Activated CD4-positive, alpha-beta memory T cell treated with anti-CD3 and anti-CD28 coated beads for 36 hours (primary cell): ENCODE measurements at regions not wholly inside any gene's neighbourhood (a gene's known extent, or its start where the extent isn't known, plus 50 kb on each side); places are given as distances from the start of the nearest gene placed in this dataset.

Experiments
- CTCF ChIA-PET: fragments of 350-600 bp; sonication (Branson Sonifier 250); formaldehyde crosslinking; loops from one replicate; lab custom pipeline; 2021; ENCODE audit warnings: antibody characterized with exemption, inconsistent platforms; lab: Charles Lee
- POLR2A ChIA-PET: fragments of 350-600 bp; sonication (Branson Sonifier 250); formaldehyde crosslinking; loops from one replicate; lab custom pipeline; 2021; ENCODE audit warnings: antibody characterized with exemption; lab: Charles Lee
- DNase-seq: peaks from one replicate; pipeline ENCODE4 v3.0.0-alpha.2; 2020
- H3K27ac Mint-ChIP-seq: one replicate; pipeline ENCODE4 v1.8.0; 2021; ENCODE audit warnings: mixed read lengths
- H3K27me3 Mint-ChIP-seq: one replicate; pipeline ENCODE4 v1.8.0; 2021; ENCODE audit warnings: mixed read lengths
- H3K36me3 Mint-ChIP-seq: one replicate; pipeline ENCODE4 v1.8.0; 2021; ENCODE audit warnings: mixed read lengths
- H3K4me1 Mint-ChIP-seq: one replicate; pipeline ENCODE4 v1.8.0; 2021; ENCODE audit warnings: low read depth, mixed read lengths
- H3K4me3 Mint-ChIP-seq: one replicate; pipeline ENCODE4 v1.8.0; 2021; ENCODE audit warnings: mild to moderate bottlenecking, mixed read lengths
- H3K9me3 Mint-ChIP-seq: one replicate; pipeline ENCODE4 v1.8.0; 2021; ENCODE audit warnings: mixed read lengths
- intact Hi-C: fragments of 100-400 bp; cut with micrococcal nuclease; formaldehyde crosslinking; loops from one replicate; pipeline ENCODE4 v1.15.1; 2023

DNA sequence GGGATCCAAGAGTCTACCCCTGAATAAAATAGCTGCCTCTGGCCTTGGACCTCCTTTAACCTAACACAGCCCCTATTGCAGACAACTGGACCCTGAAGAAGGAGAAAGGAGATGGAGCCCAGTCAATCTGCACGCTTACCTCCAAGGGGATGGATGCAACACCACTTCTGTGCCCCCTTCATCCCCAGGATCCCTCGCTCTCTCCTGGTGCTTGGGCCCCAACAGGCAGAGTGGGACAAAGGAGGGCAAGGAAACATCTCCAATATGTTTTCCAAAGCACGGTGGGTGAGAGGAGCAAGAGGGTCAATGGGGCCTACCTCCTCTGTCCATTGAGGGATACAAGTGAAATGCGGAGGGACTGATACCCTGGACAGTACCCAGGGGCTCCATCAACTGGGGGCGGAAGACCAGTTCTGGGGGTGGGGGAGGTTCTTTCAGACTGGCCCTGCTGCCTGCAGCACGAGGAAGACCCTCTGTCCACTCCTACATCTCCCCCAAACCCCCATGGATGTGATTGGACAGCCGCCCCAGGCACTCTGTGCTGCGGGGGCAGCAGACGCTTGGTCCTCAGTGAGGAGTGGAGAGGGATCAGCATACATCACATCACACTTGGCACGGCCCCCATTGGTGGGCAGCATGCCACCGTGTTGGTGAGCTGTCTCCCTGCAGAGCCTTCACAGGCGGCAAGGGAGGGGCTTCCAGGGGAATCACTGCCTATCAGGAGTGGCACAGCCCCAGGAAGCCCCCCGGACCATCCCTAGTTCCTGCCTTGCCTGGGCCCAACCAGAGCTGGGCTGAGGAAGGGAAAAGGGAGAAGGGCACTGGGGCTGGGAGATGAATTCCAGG is 70.6 kb downstream of the MRPL14 start:
- CTCF ChIA-PET: no interaction called here
- Mint-ChIP-seq H3K36me3 (no peaks in the 10 kb centered on the region), H3K4me1 (peaks cover 5% of the 10 kb centered on the region), H3K27me3 (peaks cover 4% of the 10 kb centered on the region), H3K9me3 (peaks cover 9% of the 10 kb centered on the region), H3K27ac (no peak overlapping the region), H3K4me3 (no peak overlapping the region)
- intact Hi-C loops: no loop called here
- POLR2A ChIA-PET: no interaction called here
- DNase-seq: no peak

DNA sequence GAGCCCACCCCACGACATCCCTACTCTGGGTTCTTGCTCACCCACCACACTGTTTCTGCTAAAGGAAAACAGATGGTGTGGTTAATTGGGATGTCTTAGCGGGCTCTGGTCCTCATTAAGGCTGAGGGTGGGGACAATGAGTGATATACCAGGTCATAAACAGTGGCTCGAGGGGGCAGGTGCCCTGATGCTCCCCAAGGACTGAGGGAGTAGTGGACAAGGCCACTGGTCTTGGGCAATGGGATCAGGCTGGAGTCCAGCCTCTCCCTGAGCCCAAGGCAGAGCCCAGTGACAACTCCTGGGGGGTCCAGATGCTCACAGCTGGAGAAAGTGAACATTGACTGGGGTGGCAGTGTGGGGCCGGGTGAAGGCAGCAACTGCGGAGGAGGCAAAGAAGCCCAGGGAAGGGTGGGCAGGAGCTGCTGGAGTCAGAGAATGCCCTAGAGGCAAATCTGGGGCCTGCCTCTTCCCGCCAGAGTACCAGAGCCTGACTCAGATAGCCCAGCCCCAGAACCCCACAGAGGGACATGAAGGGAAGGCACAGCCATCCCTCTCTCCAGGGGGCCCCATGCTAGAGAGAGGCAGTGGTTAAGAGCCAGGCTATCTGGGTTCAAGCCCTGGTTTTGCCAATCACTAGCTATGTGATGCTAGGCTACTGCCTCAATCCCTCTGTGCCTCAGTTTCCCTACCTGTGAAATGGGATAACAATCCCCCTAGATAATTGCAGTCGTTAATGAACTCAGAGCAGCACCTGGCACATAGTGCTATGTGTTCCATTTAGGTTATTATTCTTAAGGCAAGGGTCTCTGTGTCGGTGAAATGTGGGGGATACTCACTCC is 72.3 kb downstream of the MRPL14 start:
- H3K4me1 Mint-ChIP-seq: peaks cover 5% of the 10 kb centered on the region
- peaks cover 2% of the 10 kb centered on the region for H3K27me3 Mint-ChIP-seq
- no peaks in the 10 kb centered on the region for H3K36me3 Mint-ChIP-seq
- intact Hi-C loops: no loop called here
- no peak for DNase-seq
- CTCF ChIA-PET: no interaction called here
- peaks cover 7% of the 10 kb centered on the region for H3K9me3 Mint-ChIP-seq
- no peak overlapping the region for H3K4me3 Mint-ChIP-seq
- POLR2A ChIA-PET: no interaction called here
- H3K27ac Mint-ChIP-seq: no peak overlapping the region

- H3K27ac Mint-ChIP-seq: no peak overlapping the region
- CTCF ChIA-PET: interaction anchor here (0.8 kb wide), 1 partner anchor 17 kb away, joined by 4 read pairs; no protein-coding TSS in a partner anchor
- H3K4me3 Mint-ChIP-seq: no peak overlapping the region
- H3K9me3 Mint-ChIP-seq: no peaks in the 10 kb centered on the region
- no peak for DNase-seq
- H3K4me1 Mint-ChIP-seq: peaks cover 7% of the 10 kb centered on the region
- no peaks in the 10 kb centered on the region for H3K27me3 Mint-ChIP-seq
- intact Hi-C loops: no loop called here
- POLR2A ChIA-PET: no interaction called here
- H3K36me3 Mint-ChIP-seq: no peaks in the 10 kb centered on the region
Observed at GRCh38 chr6:44053760-44054556, 73.3 kb downstream of the MRPL14 start.

DNA sequence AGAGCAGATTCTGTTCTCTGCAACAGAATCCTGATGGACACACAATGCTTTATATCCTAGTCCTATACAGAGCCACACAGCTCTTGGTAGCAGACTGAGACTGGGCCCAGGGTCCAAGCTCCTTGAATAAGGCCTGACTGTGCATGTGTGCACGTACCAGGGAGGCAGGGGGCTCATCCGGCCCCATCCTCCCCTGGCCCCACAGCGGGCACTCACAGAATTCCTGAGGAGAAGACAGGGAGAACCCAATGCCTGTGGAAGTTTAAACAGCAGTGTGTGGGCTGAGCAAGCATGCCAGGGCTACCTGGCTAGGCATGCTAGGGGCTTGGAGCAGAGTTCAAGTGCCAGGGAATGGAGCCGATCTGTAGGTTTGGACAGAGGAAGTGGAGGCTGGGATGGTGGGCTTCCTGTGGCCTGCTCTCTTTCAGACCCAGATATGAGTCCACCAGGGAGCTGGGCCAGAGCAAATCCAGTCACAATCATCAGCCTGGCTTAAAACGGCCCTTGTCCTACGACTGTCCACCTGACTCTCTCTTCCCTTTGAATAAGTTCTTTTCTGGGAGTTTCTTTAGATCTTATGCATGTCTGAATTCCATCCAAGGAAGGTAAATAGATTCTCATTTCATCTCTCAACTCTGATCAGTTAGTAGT is 74.0 kb downstream of the MRPL14 start:
- Mint-ChIP-seq H3K27me3 (no peaks in the 10 kb centered on the region), H3K4me1 (peaks cover 5% of the 10 kb centered on the region), H3K4me3 (no peak overlapping the region), H3K9me3 (no peaks in the 10 kb centered on the region), H3K27ac (no peak overlapping the region), H3K36me3 (no peaks in the 10 kb centered on the region)
- CTCF ChIA-PET: interaction anchor here (0.8 to 1.7 kb wide), 3 partner anchors 10 to 27 kb away, joined by 3 to 8 read pairs (median 4); no protein-coding TSS in a partner anchor
- intact Hi-C loops: no loop called here
- POLR2A ChIA-PET: interaction anchor here (1.0 kb wide), 1 partner anchor 15 kb away, joined by 3 read pairs; no protein-coding TSS in a partner anchor
- no peak for DNase-seq

DNA sequence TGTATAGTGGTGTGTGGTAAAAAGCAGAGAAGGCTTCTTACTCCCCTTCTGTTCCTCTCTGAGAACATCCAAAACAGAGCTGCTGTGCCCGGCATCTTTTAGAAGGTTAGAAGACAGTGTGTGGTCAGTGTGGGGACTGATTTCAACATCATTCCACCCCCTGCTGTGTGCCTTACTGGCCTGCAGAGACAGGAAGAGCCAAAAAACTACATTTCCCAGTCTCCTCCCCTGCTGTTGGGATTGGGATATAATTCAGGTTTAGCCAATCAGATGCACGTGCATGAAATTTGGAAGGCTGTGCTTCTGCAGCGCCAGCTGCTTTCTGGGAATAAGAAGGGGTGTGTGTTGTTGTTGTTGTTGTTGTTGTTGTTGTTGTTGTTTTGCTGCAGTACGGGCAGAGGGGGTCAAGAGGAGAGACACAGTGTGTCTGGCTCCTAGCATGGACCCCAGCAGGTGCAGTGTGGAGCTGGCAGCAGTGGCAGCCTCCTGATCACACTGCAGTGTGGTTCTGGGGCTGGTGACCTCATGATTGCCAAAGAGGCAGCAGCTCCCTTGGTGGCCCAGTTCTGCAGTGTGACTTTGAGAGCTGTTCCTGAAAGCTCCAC is 74.7 kb downstream of the MRPL14 start:
- intact Hi-C loops: no loop called here
- H3K4me3 Mint-ChIP-seq: no peak overlapping the region
- ChIA-PET CTCF (interaction anchor here (0.8 to 1.7 kb wide), 3 partner anchors 10 to 277 kb away, joined by 3 to 8 read pairs (median 3); no protein-coding TSS in a partner anchor), POLR2A (interaction anchor here (1.0 kb wide), 1 partner anchor 15 kb away, joined by 3 read pairs; no protein-coding TSS in a partner anchor)
- no peak overlapping the region for H3K27ac Mint-ChIP-seq
- no peaks in the 10 kb centered on the region for H3K9me3 Mint-ChIP-seq
- H3K36me3 Mint-ChIP-seq: no peaks in the 10 kb centered on the region
- peaks cover 4% of the 10 kb centered on the region for H3K4me1 Mint-ChIP-seq
- DNase-seq: no peak
- no peaks in the 10 kb centered on the region for H3K27me3 Mint-ChIP-seq

- peaks cover 4% of the 10 kb centered on the region for H3K4me1 Mint-ChIP-seq
- CTCF ChIA-PET: interaction anchor here (1.7 kb wide), 1 partner anchor 11 kb away, joined by 8 read pairs; no protein-coding TSS in a partner anchor
- no peak overlapping the region for H3K4me3 Mint-ChIP-seq
Observed at GRCh38 chr6:44051515-44051914, 75.7 kb downstream of the MRPL14 start.

GRCh38 chr6:44050872-44051505 is 76.3 kb downstream of the MRPL14 start:
- H3K4me3 Mint-ChIP-seq: no peak overlapping the region
- H3K27me3 Mint-ChIP-seq: no peaks in the 10 kb centered on the region
- intact Hi-C loops: no loop called here
- CTCF ChIA-PET: no interaction called here
- no peak overlapping the region for H3K27ac Mint-ChIP-seq
- H3K9me3 Mint-ChIP-seq: no peaks in the 10 kb centered on the region
- peaks cover 4% of the 10 kb centered on the region for H3K4me1 Mint-ChIP-seq
- H3K36me3 Mint-ChIP-seq: no peaks in the 10 kb centered on the region
- POLR2A ChIA-PET: no interaction called here
- no peak for DNase-seq

More at GRCh38 chr6:44051515-44051914, 75.7 kb downstream of the MRPL14 start:
- intact Hi-C loops: no loop called here
- no peaks in the 10 kb centered on the region for H3K36me3 Mint-ChIP-seq
- no peaks in the 10 kb centered on the region for H3K9me3 Mint-ChIP-seq
- H3K27me3 Mint-ChIP-seq: no peaks in the 10 kb centered on the region
- DNase-seq: no peak
- H3K27ac Mint-ChIP-seq: no peak overlapping the region
- POLR2A ChIA-PET: no interaction called here

DNA sequence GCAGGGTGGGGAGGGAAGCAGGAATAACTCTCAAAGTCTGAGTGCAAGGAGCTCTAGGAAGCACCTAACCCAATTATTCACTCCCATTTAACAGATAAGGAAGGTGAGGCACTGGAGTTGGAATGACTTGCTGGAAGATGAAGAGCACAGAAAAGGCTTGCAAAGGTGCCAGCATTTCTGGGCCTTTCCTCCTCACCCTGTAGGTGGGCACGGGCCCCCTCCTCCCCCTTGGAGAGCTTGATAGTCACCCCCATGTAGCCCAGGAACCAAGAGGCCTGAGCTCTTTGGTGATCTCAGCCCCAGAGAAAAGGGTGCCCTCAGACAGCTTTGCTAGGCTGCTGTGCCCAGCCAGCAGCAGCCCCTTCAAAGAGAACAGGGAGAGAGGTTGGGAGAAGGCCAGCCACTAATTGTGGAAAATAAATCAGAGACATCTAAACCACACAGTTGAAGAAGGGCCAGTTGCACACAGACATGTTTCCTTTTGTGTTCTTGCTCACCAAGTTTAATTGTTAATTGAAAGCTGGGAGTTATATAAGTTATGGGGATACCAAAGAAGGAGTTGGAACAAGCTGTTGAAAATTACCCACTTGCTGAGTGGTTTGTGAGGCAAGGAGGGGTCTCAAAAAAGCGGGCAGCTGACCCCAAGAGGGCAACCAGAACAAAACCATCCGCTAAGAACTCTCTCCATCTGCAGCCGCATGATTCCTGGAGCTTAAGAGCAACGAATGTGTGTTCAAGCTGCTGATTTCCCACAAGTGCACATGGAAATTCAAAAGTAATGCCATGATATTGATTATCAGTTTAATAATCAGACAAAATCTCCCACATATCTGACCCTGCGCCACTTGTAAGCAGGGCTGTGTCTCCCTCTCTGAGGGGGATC is 77.0 kb downstream of the MRPL14 start:
- Mint-ChIP-seq H3K4me1 (peaks cover 4% of the 10 kb centered on the region), H3K27ac (no peak overlapping the region), H3K27me3 (no peaks in the 10 kb centered on the region), H3K4me3 (no peak overlapping the region), H3K9me3 (no peaks in the 10 kb centered on the region), H3K36me3 (no peaks in the 10 kb centered on the region)
- intact Hi-C loops: no loop called here
- DNase-seq: no peak
- POLR2A ChIA-PET: no interaction called here
- CTCF ChIA-PET: no interaction called here

GRCh38 chr6:44049163-44049988 is 77.9 kb downstream of the MRPL14 start:
- H3K9me3 Mint-ChIP-seq: no peaks in the 10 kb centered on the region
- peaks cover 4% of the 10 kb centered on the region for H3K4me1 Mint-ChIP-seq
- no peak for DNase-seq
- ChIA-PET CTCF (interaction anchor here (1.1 kb wide), 1 partner anchor 381 kb away, joined by 3 read pairs; no protein-coding TSS in a partner anchor), POLR2A (no interaction called here)
- intact Hi-C loops: no loop called here
- no peak overlapping the region for H3K4me3 Mint-ChIP-seq
- H3K36me3 Mint-ChIP-seq: no peaks in the 10 kb centered on the region
- H3K27me3 Mint-ChIP-seq: no peaks in the 10 kb centered on the region
- H3K27ac Mint-ChIP-seq: no peak overlapping the region
